Kidney epithelial cell (primary cell): ENCODE measurements at regions not wholly inside any gene's neighbourhood (a gene's known extent, or its start where the extent isn't known, plus 50 kb on each side); places are given as distances from the start of the nearest gene placed in this dataset.

ENCODE experiments used
- DNase-seq: peaks from one replicate; pipeline ENCODE4 v3.0.0-alpha.2; 2010; ENCODE audit warnings: low read depth
- H3K27me3 ChIP-seq: 2 replicates; pipeline ENCODE4 v1.6.0; 2011; ENCODE audit warnings: low read length; ENCODE audit not compliant: control insufficient read depth, insufficient read depth
- H3K36me3 ChIP-seq: 2 replicates; pipeline ENCODE4 v1.5.1; 2011; ENCODE audit warnings: low read length; ENCODE audit not compliant: control insufficient read depth, insufficient read depth
- H3K4me3 ChIP-seq: 2 replicates; pipeline ENCODE4 v1.5.1; 2011; ENCODE audit warnings: low read depth, mild to moderate bottlenecking, control low read depth, low read length
- CTCF ChIP-seq: IDR thresholded peaks from 2 replicates; pipeline ENCODE4 v1.5.1; 2011; ENCODE audit warnings: mild to moderate bottlenecking, moderate library complexity, low read length, control low read depth, inconsistent platforms; ENCODE audit not compliant: insufficient read depth, poor library complexity, severe bottlenecking

GRCh38 chr6:100084991-100085364 lies 91.0 kb upstream of the MCHR2 start:
- no peak for TF ChIP-seq CTCF
- H3K36me3 ChIP-seq = no peaks in the 10 kb centered on the region
- no peak overlapping the region for H3K4me3 ChIP-seq
- no peak for DNase-seq
- H3K27me3 ChIP-seq = no peaks in the 10 kb centered on the region

- Histone ChIP-seq H3K27me3 (no peaks in the 10 kb centered on the region), H3K36me3 (no peaks in the 10 kb centered on the region), H3K4me3 (no peak overlapping the region)
- no peak for TF ChIP-seq CTCF
- DNase-seq = no peak
Observed at GRCh38 chr6:100084316-100084990, 90.4 kb upstream of the MCHR2 start.

- Histone ChIP-seq H3K36me3 (no peaks in the 10 kb centered on the region), H3K4me3 (no peak overlapping the region), H3K27me3 (no peaks in the 10 kb centered on the region)
- DNase-seq = no peak
- peak; percentile 68 for TF ChIP-seq CTCF
Observed at GRCh38 chr6:100078509-100078908, 84.5 kb upstream of the MCHR2 start.

- Histone ChIP-seq H3K36me3 (no peaks in the 10 kb centered on the region), H3K4me3 (no peak overlapping the region), H3K27me3 (no peaks in the 10 kb centered on the region)
- no peak for DNase-seq
- TF ChIP-seq CTCF = no peak
Observed at GRCh38 chr6:100065348-100065747, 71.3 kb upstream of the MCHR2 start.

GRCh38 chr6:100062621-100063020 lies 68.6 kb upstream of the MCHR2 start:
- DNase-seq = no peak
- Histone ChIP-seq H3K36me3 (no peaks in the 10 kb centered on the region), H3K4me3 (no peak overlapping the region), H3K27me3 (no peaks in the 10 kb centered on the region)
- TF ChIP-seq CTCF = no peak

- Histone ChIP-seq H3K27me3 (no peaks in the 10 kb centered on the region), H3K36me3 (no peaks in the 10 kb centered on the region), H3K4me3 (no peak overlapping the region)
- DNase-seq = no peak
- no peak for TF ChIP-seq CTCF
Observed at GRCh38 chr6:100057941-100058340, 63.9 kb upstream of the MCHR2 start.
